ENCODE measurements at regions not wholly inside any gene's neighbourhood (a gene's known extent, or its start where the extent isn't known, plus 50 kb on each side); places are given as distances from the start of the nearest gene placed in this dataset.
A peak's percentile ranks its signal among the peaks of the same experiment; 100 is the strongest.

GRCh38 chr18:68053290-68053689 lies 536.8 kb upstream of the DSEL start:
- DNase-seq = no peak
- Histone ChIP-seq H3K27ac (ENCODE audit: low read length) (no peak overlapping the region), H3K4me1 (ENCODE audit: control insufficient read depth, insufficient read depth, low read length) (no peaks in the 10 kb centered on the region), H3K36me3 (ENCODE audit: control insufficient read depth, insufficient read depth, low read length) (no peaks in the 10 kb centered on the region), H3K4me3 (ENCODE audit: low read length) (no peak overlapping the region), H3K9me3 (ENCODE audit: control insufficient read depth, low read depth, low read length) (no peaks in the 10 kb centered on the region), H3K27me3 (ENCODE audit: control insufficient read depth, insufficient read depth, low read length) (no peaks in the 10 kb centered on the region)
- 74% methylated on average over 2 of the region's 2 CpGs for WGBS (ENCODE audit: insufficient coverage, low lambda C conversion rate)

- no peaks in the 10 kb centered on the region for H3K36me3 ChIP-seq (ENCODE audit: control insufficient read depth, insufficient read depth, low read length)
- no peak for DNase-seq
- no peak overlapping the region for H3K27ac ChIP-seq (ENCODE audit: low read length)
- no peaks in the 10 kb centered on the region for H3K4me1 ChIP-seq (ENCODE audit: control insufficient read depth, insufficient read depth, low read length)
- no peak overlapping the region for H3K4me3 ChIP-seq (ENCODE audit: low read length)
- no CpG with 5 or more reads among the region's 4 CpGs for WGBS (ENCODE audit: insufficient coverage, low lambda C conversion rate)
- no peaks in the 10 kb centered on the region for H3K9me3 ChIP-seq (ENCODE audit: control insufficient read depth, low read depth, low read length)
- H3K27me3 ChIP-seq (ENCODE audit: control insufficient read depth, insufficient read depth, low read length) = no peaks in the 10 kb centered on the region
These were observed 524.8 kb upstream of the DSEL start for GRCh38 chr18:68041327-68041726.

GRCh38 chr18:68040198-68040597 lies 523.7 kb upstream of the DSEL start:
- 17% methylated on average over 1 of the region's 3 CpGs for WGBS (ENCODE audit: insufficient coverage, low lambda C conversion rate)
- H3K9me3 ChIP-seq (ENCODE audit: control insufficient read depth, low read depth, low read length) = no peaks in the 10 kb centered on the region
- H3K36me3 ChIP-seq (ENCODE audit: control insufficient read depth, insufficient read depth, low read length) = no peaks in the 10 kb centered on the region
- no peaks in the 10 kb centered on the region for H3K4me1 ChIP-seq (ENCODE audit: control insufficient read depth, insufficient read depth, low read length)
- no peak overlapping the region for H3K27ac ChIP-seq (ENCODE audit: low read length)
- no peak overlapping the region for H3K4me3 ChIP-seq (ENCODE audit: low read length)
- no peak for DNase-seq
- H3K27me3 ChIP-seq (ENCODE audit: control insufficient read depth, insufficient read depth, low read length) = no peaks in the 10 kb centered on the region

GRCh38 chr18:68035774-68036522 lies 519.4 kb upstream of the DSEL start:
- no peaks in the 10 kb centered on the region for H3K36me3 ChIP-seq (ENCODE audit: control insufficient read depth, insufficient read depth, low read length)
- H3K4me1 ChIP-seq (ENCODE audit: control insufficient read depth, insufficient read depth, low read length) = no peaks in the 10 kb centered on the region
- H3K4me3 ChIP-seq (ENCODE audit: low read length) = no peak overlapping the region
- DNase-seq = peak; percentile 9 to 23
- no peaks in the 10 kb centered on the region for H3K9me3 ChIP-seq (ENCODE audit: control insufficient read depth, low read depth, low read length)
- 80% methylated on average over 1 of the region's 8 CpGs for WGBS (ENCODE audit: insufficient coverage, low lambda C conversion rate)
- H3K27me3 ChIP-seq (ENCODE audit: control insufficient read depth, insufficient read depth, low read length) = no peaks in the 10 kb centered on the region
- no peak overlapping the region for H3K27ac ChIP-seq (ENCODE audit: low read length)

- Histone ChIP-seq H3K36me3 (ENCODE audit: control insufficient read depth, insufficient read depth, low read length) (no peaks in the 10 kb centered on the region), H3K9me3 (ENCODE audit: control insufficient read depth, low read depth, low read length) (no peaks in the 10 kb centered on the region), H3K27me3 (ENCODE audit: control insufficient read depth, insufficient read depth, low read length) (no peaks in the 10 kb centered on the region), H3K4me3 (ENCODE audit: low read length) (no peak overlapping the region), H3K27ac (ENCODE audit: low read length) (no peak overlapping the region), H3K4me1 (ENCODE audit: control insufficient read depth, insufficient read depth, low read length) (no peaks in the 10 kb centered on the region)
- no peak for DNase-seq
These were observed 517.8 kb upstream of the DSEL start for GRCh38 chr18:68034296-68034695.

- Histone ChIP-seq H3K27me3 (ENCODE audit: control insufficient read depth, insufficient read depth, low read length) (no peaks in the 10 kb centered on the region), H3K27ac (ENCODE audit: low read length) (no peak overlapping the region), H3K9me3 (ENCODE audit: control insufficient read depth, low read depth, low read length) (no peaks in the 10 kb centered on the region), H3K4me1 (ENCODE audit: control insufficient read depth, insufficient read depth, low read length) (no peaks in the 10 kb centered on the region), H3K36me3 (ENCODE audit: control insufficient read depth, insufficient read depth, low read length) (no peaks in the 10 kb centered on the region), H3K4me3 (ENCODE audit: low read length) (no peak overlapping the region)
- DNase-seq = no peak
- WGBS (ENCODE audit: insufficient coverage, low lambda C conversion rate) = 87% methylated on average over 3 of the region's 5 CpGs
These were observed 516.9 kb upstream of the DSEL start for GRCh38 chr18:68033466-68033865.

- H3K4me1 ChIP-seq (ENCODE audit: control insufficient read depth, insufficient read depth, low read length) = no peaks in the 10 kb centered on the region
- no peaks in the 10 kb centered on the region for H3K9me3 ChIP-seq (ENCODE audit: control insufficient read depth, low read depth, low read length)
- no peak overlapping the region for H3K4me3 ChIP-seq (ENCODE audit: low read length)
- DNase-seq = no peak
- H3K36me3 ChIP-seq (ENCODE audit: control insufficient read depth, insufficient read depth, low read length) = no peaks in the 10 kb centered on the region
- no peak overlapping the region for H3K27ac ChIP-seq (ENCODE audit: low read length)
- WGBS (ENCODE audit: insufficient coverage, low lambda C conversion rate) = 90% methylated on average over 3 of the region's 4 CpGs
- H3K27me3 ChIP-seq (ENCODE audit: control insufficient read depth, insufficient read depth, low read length) = no peaks in the 10 kb centered on the region
These were observed 508.2 kb upstream of the DSEL start for GRCh38 chr18:68024716-68025115.

GRCh38 chr18:68017385-68017784 lies 500.9 kb upstream of the DSEL start:
- H3K4me3 ChIP-seq (ENCODE audit: low read length) = no peak overlapping the region
- no peaks in the 10 kb centered on the region for H3K9me3 ChIP-seq (ENCODE audit: control insufficient read depth, low read depth, low read length)
- no peaks in the 10 kb centered on the region for H3K4me1 ChIP-seq (ENCODE audit: control insufficient read depth, insufficient read depth, low read length)
- 80% methylated on average over 1 of the region's 8 CpGs for WGBS (ENCODE audit: insufficient coverage, low lambda C conversion rate)
- no peaks in the 10 kb centered on the region for H3K27me3 ChIP-seq (ENCODE audit: control insufficient read depth, insufficient read depth, low read length)
- no peaks in the 10 kb centered on the region for H3K36me3 ChIP-seq (ENCODE audit: control insufficient read depth, insufficient read depth, low read length)
- H3K27ac ChIP-seq (ENCODE audit: low read length) = no peak overlapping the region
- DNase-seq = no peak

- Histone ChIP-seq H3K27me3 (ENCODE audit: control insufficient read depth, insufficient read depth, low read length) (no peaks in the 10 kb centered on the region), H3K27ac (ENCODE audit: low read length) (no peak overlapping the region), H3K9me3 (ENCODE audit: control insufficient read depth, low read depth, low read length) (no peaks in the 10 kb centered on the region), H3K4me1 (ENCODE audit: control insufficient read depth, insufficient read depth, low read length) (no peaks in the 10 kb centered on the region), H3K36me3 (ENCODE audit: control insufficient read depth, insufficient read depth, low read length) (no peaks in the 10 kb centered on the region), H3K4me3 (ENCODE audit: low read length) (no peak overlapping the region)
- no CpG with 5 or more reads among the region's 5 CpGs for WGBS (ENCODE audit: insufficient coverage, low lambda C conversion rate)
- no peak for DNase-seq
These were observed 481.0 kb upstream of the DSEL start for GRCh38 chr18:67997496-67997895.

- H3K4me3 ChIP-seq (ENCODE audit: low read length) = no peak overlapping the region
- H3K36me3 ChIP-seq (ENCODE audit: control insufficient read depth, insufficient read depth, low read length) = no peaks in the 10 kb centered on the region
- H3K27me3 ChIP-seq (ENCODE audit: control insufficient read depth, insufficient read depth, low read length) = no peaks in the 10 kb centered on the region
- 100% methylated on average over 1 of the region's 3 CpGs for WGBS (ENCODE audit: insufficient coverage, low lambda C conversion rate)
- H3K4me1 ChIP-seq (ENCODE audit: control insufficient read depth, insufficient read depth, low read length) = no peaks in the 10 kb centered on the region
- DNase-seq = no peak
- H3K27ac ChIP-seq (ENCODE audit: low read length) = no peak overlapping the region
- H3K9me3 ChIP-seq (ENCODE audit: control insufficient read depth, low read depth, low read length) = no peaks in the 10 kb centered on the region
These were observed 479.2 kb upstream of the DSEL start for GRCh38 chr18:67995769-67996168.

GRCh38 chr18:67980241-67980640 lies 463.7 kb upstream of the DSEL start:
- 100% methylated on average over 1 of the region's 2 CpGs for WGBS (ENCODE audit: insufficient coverage, low lambda C conversion rate)
- H3K36me3 ChIP-seq (ENCODE audit: control insufficient read depth, insufficient read depth, low read length) = no peaks in the 10 kb centered on the region
- no peak overlapping the region for H3K27ac ChIP-seq (ENCODE audit: low read length)
- H3K9me3 ChIP-seq (ENCODE audit: control insufficient read depth, low read depth, low read length) = no peaks in the 10 kb centered on the region
- H3K4me3 ChIP-seq (ENCODE audit: low read length) = no peak overlapping the region
- H3K27me3 ChIP-seq (ENCODE audit: control insufficient read depth, insufficient read depth, low read length) = no peaks in the 10 kb centered on the region
- no peak for DNase-seq
- no peaks in the 10 kb centered on the region for H3K4me1 ChIP-seq (ENCODE audit: control insufficient read depth, insufficient read depth, low read length)
